SK-N-SH treated with all-trans-retinoic acid at 6 μM for 48 hours (cell line): ENCODE measurements at regions not wholly inside any gene's neighbourhood (a gene's known extent, or its start where the extent isn't known, plus 50 kb on each side); places are given as distances from the start of the nearest gene placed in this dataset.

ENCODE experiments used
- ARNTL ChIP-seq: fragments of 450-650 bp; formaldehyde crosslinking; IDR thresholded peaks from 2 replicates; pipeline ENCODE4 v1.5.0; 2020; ENCODE audit warnings: low read depth, mild to moderate bottlenecking, moderate library complexity, borderline replicate concordance
- CSRNP3 ChIP-seq: fragments of 250-450 bp; sonication (Bioruptor Pico); IDR thresholded peaks from 2 replicates; pipeline ENCODE4 v1.5.1; 2021; ENCODE audit warnings: mild to moderate bottlenecking, moderate library complexity
- GLIS3 ChIP-seq: fragments of 250-450 bp; sonication (Bioruptor Pico); IDR thresholded peaks from 2 replicates; pipeline ENCODE4 v1.5.0; 2020; ENCODE audit warnings: mild to moderate bottlenecking, moderate library complexity
- ISL1 ChIP-seq: fragments of 250-450 bp; sonication (Bioruptor Pico); IDR thresholded peaks from 2 replicates; pipeline ENCODE4 v2.1.2; 2022; ENCODE audit warnings: mild to moderate bottlenecking, moderate library complexity
- OSR1 ChIP-seq: fragments of 250-450 bp; sonication (Bioruptor Pico); IDR thresholded peaks from 2 replicates; pipeline ENCODE4 v1.8.0; 2022; ENCODE audit warnings: moderate library complexity, mild to moderate bottlenecking, inconsistent platforms
- PATZ1 ChIP-seq: fragments of 250-450 bp; sonication (Bioruptor Pico); IDR thresholded peaks from 2 replicates; pipeline ENCODE4 v1.8.0; 2020; ENCODE audit warnings: mild to moderate bottlenecking, moderate library complexity, borderline replicate concordance
- PPARA ChIP-seq: fragments of 250-450 bp; sonication (Bioruptor Pico); IDR thresholded peaks from 2 replicates; pipeline ENCODE4 v1.5.0; 2020; ENCODE audit warnings: mild to moderate bottlenecking, borderline replicate concordance
- RARB ChIP-seq: fragments of 250-450 bp; sonication (Bioruptor Pico); IDR thresholded peaks from 2 replicates; pipeline ENCODE4 v1.8.0; 2021; ENCODE audit warnings: mild to moderate bottlenecking, moderate library complexity
- SNAI2 ChIP-seq: fragments of 250-450 bp; sonication (Bioruptor Pico); IDR thresholded peaks from 2 replicates; pipeline ENCODE4 v1.5.0; 2020; ENCODE audit warnings: mild to moderate bottlenecking, moderate library complexity
- TSHZ2 ChIP-seq: fragments of 250-450 bp; sonication (Bioruptor Pico); IDR thresholded peaks from 2 replicates; pipeline ENCODE4 v1.5.0; 2020; ENCODE audit warnings: mild to moderate bottlenecking, moderate library complexity
- ZFP3 ChIP-seq: fragments of 250-450 bp; sonication (Bioruptor Pico); IDR thresholded peaks from 2 replicates; pipeline ENCODE4 v1.5.0; 2020; ENCODE audit warnings: mild to moderate bottlenecking, moderate library complexity
- ZFP30 ChIP-seq: fragments of 450-650 bp; formaldehyde crosslinking; IDR thresholded peaks from 2 replicates; pipeline ENCODE4 v1.5.0; 2022; ENCODE audit warnings: mild to moderate bottlenecking, moderate library complexity
- ZNF70 ChIP-seq: fragments of 450-650 bp; formaldehyde crosslinking; IDR thresholded peaks from 2 replicates; pipeline ENCODE4 v1.5.0; 2020; ENCODE audit warnings: mild to moderate bottlenecking, moderate library complexity

GRCh38 chr2:37469126-37469525, 124.7 kb downstream of the QPCT start:
- TF ChIP-seq SNAI2 (CRISPR knock-in tag) = no peak
- TF ChIP-seq TSHZ2 (CRISPR knock-in tag) = no peak
- no peak for TF ChIP-seq CSRNP3
- TF ChIP-seq PPARA = no peak
- TF ChIP-seq GLIS3 = no peak
- TF ChIP-seq RARB (CRISPR knock-in tag) = no peak
- TF ChIP-seq PATZ1 (CRISPR knock-in tag) = no peak
- TF ChIP-seq ARNTL (CRISPR knock-in tag) = no peak
- TF ChIP-seq ISL1 (CRISPR knock-in tag) = no peak
- no peak for TF ChIP-seq ZFP30
- no peak for TF ChIP-seq OSR1
- no peak for TF ChIP-seq ZNF70
- TF ChIP-seq ZFP3 = no peak
